AG09319 (cell line): ENCODE measurements at regions not wholly inside any gene's neighbourhood (a gene's known extent, or its start where the extent isn't known, plus 50 kb on each side); places are given as distances from the start of the nearest gene placed in this dataset.

Experiments
- DNase-seq: peaks from one replicate; pipeline ENCODE4 v3.0.0-alpha.2; 2010; ENCODE audit warnings: low read depth; ENCODE audit errors: extremely low read depth
- CTCF ChIP-seq: IDR thresholded peaks from 2 replicates; pipeline ENCODE4 v1.5.1; 2011; ENCODE audit warnings: low read depth, mild to moderate bottlenecking, inconsistent platforms, low read length, moderate library complexity

- no peak for TF ChIP-seq CTCF
- DNase-seq = no peak
These were observed 1278.3 kb downstream of the SLC16A7 start for GRCh38 chr12:60874091-60874490.

- no peak for TF ChIP-seq CTCF
- no peak for DNase-seq
These were observed 1325.1 kb downstream of the SLC16A7 start for GRCh38 chr12:60920841-60921495.

DNA sequence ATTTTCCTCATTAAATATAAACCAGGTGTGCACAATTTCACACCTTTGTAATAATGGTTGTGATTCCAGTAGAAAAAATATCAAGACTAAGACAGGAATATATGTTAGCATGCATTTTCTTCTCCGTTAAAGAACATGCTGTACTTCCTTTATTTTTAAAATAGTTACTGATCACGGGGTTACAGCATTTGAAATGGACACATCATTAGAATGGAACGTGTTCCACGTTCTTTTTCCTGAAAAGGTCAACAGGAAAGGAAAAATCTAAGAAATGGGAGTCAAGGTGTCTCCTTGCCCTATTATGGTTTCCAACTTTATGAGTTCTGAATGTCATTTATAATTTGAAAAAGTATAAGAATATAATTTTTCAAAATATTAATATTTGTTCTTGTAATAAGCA lies 1325.7 kb downstream of the SLC16A7 start:
- no peak for DNase-seq
- TF ChIP-seq CTCF = no peak

DNA sequence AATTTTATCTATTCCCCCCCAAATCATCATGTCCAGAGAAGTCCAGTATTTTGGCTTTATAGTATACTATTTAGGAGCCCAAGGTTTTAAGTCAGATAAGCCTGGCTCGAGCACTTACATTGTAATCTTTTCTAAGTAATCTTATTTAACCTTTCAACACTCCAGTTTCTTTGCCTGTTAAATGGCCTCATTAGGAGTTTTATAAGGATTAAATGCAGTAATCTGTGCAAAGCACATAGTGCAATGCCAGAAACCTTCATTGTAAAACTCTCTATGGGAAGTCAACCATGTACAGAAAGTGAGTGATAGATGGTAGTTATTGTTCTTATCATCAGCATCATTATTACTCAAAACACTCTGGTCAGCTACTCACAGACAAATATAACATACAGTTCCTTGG lies 1330.4 kb downstream of the SLC16A7 start:
- no peak for DNase-seq
- TF ChIP-seq CTCF = no peak

DNA sequence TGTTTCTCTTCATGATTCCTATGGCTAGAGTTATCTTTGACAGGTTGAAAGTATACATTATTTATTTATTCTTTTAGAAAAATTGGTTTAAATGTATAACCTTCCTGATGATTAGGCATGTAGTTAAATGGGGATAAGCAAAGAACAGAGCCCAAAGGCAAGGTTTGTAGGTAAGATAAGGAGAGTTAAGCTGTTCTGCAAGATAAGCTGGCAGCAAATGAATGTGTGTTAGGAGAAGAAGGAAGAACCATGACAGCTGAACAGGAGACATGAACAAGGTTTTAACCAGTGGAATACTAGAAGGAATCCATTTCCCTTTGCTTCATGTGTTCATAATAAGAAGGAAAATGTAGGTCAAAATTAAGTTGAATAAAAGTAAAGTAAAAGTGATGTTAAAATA lies 1330.1 kb upstream of the USP15 start:
- DNase-seq = no peak
- no peak for TF ChIP-seq CTCF

GRCh38 chr12:60935981-60936761 lies 1324.0 kb upstream of the USP15 start:
- no peak for DNase-seq
- TF ChIP-seq CTCF = no peak

DNA sequence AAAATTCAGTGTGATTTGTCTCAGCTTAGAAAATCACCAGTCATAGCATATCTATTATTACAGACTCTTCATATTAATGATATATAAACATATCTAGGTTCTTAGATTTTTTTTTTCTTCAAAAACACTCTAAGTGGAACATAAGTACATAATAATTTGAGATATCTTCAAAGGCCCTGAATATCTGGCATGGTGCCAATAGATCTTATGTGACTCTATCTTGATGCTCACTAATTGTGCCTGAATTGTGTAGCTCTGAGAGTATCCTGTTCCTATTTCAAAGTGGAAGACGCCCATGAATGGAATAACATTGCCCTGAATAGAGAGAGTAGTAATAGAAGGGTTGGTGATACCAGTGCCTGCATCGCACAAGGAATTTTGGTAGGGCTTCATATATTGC lies 1312.7 kb upstream of the USP15 start:
- DNase-seq = no peak
- TF ChIP-seq CTCF = no peak
